ENCODE measurements at regions not wholly inside any gene's neighbourhood (a gene's known extent, or its start where the extent isn't known, plus 50 kb on each side); places are given as distances from the start of the nearest gene placed in this dataset.

DNA sequence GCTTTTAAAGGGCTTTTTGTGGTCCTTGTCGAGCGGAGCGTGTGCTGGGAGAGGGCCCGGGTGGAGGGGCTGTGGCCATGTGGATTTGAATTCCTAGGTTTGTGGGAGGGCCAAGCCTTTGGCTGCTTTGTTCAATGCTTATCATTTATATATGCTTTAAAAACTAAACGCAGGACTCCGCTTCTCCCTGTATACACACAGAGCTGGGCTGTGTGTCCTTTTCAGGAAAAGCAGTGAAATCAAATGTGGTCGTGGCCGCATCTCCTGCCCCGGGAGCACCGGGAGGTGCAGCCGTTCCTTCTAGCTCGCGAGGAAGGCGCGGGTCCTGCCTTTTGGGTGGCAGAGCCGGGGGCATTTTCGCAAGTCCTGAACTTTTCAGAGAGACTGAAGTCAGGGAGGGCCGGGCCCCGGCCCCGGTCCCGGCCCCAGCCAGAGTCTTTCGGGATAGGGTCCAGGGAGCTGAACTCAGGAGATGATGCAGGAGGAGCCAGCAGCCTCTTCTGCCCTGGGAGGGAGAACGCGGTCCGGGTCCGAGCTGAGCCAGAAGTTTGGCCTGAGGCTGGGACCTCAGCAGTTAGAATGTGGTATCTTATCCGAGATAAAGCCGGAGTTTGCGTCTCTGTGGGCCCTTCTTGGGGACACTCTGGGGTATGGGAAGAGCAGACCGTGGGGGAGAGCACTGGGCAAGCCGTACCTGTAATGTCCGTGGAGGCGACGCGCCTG, 158.8 kb downstream of the C9orf152 start:
- DNase-seq (ENCODE audit: low read depth in 2 of 3, low spot score in 1 of 3), result peak in 2 of 3 donors; percentile 4 to 12

DNA sequence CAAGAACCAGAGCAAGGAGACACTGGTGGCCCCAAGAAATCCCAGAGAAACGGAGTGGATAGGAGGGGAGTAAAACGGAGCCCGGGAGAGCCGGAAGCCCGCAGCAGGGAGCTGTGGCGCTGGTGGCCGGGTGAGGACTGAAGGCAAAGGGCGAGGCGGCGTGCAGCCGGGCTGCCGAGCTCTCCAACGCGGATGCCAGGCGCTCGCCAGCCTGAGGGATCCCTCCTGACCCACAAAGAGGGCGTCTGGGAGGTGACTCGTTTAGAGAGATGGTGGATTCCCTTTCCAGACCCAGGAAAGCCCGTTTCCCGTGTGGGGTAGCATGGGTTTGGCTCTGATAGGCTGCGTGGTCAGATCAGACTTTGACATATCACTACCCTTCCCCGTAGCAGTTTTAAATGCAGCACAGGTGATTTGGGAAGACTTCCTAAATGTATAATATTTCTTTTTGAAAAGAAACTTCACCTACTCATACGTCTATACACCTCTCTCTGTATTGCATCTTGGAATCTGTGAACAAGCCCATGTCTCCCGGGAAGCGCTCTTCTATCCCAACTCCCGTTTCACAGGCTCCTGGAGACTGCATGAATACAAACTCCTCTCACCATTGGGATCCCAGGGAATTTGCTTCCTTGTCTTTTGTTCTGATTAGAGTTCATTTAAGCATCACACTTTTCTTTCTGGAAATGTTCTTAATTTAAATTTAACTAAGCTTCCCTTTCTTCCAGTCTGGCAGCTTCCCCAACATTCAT, 158.1 kb downstream of the C9orf152 start:
- DNase-seq (ENCODE audit: low read depth in 2 of 3, low spot score in 1 of 3), result peak in 2 of 3 donors; percentile 3 to 18

DNA sequence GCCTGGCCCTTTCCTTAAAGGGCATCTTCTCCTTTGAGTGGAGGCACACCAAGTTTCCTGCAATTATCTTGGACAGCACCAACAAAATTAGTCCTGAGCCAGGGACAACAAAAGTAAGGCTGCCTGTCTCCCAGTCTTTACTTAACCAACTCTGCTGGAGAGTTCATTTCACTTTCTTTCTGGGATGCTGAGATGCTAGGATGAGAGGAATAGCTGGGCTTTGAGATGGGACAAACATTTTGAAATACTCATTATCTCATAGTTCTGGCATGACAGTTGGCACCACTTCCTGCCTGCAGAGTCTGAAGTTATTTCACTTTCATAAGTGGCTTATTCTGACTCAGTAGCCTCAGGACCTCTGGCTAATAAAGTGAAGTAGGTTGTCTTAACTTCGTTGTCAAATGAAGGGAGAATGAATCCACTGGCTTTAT, 157.0 kb downstream of the C9orf152 start:
- DNase-seq (ENCODE audit: low read depth in 2 of 3, low spot score in 1 of 3), result peak in 1 of 3 donors; percentile 4

DNA sequence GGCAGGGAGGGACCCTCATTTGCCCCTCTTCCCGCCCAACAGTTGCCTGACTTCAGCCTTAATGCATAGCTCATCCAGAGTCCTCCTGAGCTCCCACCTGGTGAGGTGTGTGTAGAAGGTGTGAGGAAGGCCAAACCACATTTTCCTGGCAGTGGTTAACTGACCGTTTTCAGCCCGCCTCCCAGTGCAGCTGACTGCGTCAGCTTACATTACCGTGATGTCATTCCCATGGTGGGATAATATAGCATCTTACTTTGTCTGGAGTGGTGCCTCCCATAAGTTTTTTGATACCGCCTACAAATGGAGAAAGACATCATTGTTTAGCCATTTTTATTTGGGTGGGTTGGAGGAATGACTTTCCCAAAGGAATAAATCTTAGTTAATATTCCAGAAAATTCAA, 151.9 kb downstream of the C9orf152 start:
- DNase-seq (ENCODE audit: low read depth in 2 of 3, low spot score in 1 of 3), result no peak

DNA sequence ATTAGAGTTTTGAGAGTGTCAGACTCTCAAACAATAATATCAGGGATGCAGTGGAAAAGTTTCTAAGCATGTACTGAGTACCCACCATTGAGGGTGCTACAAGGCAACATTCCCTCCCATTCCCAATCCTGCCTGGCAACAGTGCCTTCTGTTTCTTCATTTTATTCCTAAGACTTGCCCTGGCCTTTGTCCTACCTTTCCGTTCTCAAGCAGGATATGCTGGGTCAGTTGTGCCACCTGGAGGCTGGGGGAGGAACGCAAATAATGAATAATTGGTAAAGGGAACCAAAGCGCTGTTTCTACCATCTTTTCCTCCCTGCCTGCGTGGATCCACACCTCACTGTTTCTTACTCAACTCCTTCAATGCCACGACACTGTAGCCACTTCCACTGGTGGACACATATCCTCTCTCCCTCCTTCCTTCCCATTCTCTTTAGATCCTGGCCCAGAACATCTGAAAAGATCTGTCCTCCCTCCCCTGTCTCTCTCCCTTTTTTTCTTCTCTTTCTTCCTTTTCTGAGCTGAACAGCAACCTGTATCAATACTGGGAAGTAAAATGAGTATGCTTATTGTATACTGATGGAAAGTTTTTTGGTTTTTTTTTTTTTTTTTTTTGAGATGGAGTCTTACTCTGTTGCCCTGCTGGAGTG, 149.5 kb downstream of the C9orf152 start:
- DNase-seq (ENCODE audit: low read depth in 2 of 3, low spot score in 1 of 3), result peak in 2 of 3 donors; percentile 39 to 50

DNA sequence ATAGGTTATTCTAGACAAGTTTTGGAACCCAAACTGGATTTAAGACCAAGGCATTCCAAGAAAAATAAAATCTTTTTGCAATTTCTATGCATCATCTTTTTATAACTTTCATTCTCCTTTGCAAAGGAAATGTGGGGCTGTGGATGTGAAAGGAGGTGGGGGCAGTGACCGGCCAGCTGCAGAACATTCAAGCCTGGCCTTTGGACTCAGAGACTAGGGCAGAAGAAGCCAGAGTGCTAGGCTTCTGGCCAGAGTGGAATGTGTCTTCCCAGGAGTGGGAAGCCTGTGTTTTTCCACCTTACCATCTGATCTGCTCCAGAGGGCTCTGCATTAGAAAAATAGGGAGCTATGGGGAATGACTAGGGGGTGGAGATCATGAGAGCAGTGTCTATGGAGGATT, 148.5 kb downstream of the C9orf152 start:
- DNase-seq (ENCODE audit: low read depth in 2 of 3, low spot score in 1 of 3), result no peak

DNA sequence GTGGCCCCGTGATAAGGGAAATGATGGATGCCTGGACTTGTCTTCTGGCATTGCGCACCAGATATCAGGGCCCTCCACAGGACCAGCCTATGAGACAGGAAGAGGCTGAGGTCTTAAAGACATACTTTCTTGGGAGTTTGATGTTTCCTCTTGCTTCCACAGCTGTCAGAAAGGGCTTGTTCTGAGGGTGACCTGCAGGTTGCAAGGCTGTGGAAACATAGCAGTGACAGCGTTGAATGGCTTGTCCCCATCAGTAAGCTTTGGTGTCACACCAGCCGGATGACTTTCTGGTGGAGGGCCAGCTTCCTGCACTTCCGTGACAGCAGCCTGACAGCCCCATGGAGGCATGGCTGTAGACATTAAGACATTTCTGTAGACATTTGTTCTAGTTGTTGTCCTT, 143.2 kb downstream of the C9orf152 start:
- no peak for DNase-seq (ENCODE audit: low read depth in 2 of 3, low spot score in 1 of 3)

DNA sequence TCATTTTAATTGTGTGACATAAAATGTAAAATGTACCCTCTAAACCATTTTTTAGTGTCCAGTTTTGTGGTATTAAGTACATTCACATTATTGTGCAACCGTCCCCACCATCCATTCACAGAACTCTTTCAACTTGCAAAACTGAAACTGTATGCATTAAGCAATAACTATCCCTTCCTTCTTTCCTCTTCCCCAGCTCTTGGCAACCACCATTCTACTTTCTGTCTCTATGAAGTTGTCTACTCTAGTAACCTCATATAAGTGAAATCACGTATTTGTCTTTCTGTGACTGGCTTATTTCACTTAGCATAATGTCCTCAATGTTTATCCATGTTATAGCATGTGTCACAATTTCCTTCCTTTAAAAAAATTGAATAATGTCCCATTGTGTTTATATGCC, 142.4 kb downstream of the C9orf152 start:
- no peak for DNase-seq (ENCODE audit: low read depth in 2 of 3, low spot score in 1 of 3)

DNA sequence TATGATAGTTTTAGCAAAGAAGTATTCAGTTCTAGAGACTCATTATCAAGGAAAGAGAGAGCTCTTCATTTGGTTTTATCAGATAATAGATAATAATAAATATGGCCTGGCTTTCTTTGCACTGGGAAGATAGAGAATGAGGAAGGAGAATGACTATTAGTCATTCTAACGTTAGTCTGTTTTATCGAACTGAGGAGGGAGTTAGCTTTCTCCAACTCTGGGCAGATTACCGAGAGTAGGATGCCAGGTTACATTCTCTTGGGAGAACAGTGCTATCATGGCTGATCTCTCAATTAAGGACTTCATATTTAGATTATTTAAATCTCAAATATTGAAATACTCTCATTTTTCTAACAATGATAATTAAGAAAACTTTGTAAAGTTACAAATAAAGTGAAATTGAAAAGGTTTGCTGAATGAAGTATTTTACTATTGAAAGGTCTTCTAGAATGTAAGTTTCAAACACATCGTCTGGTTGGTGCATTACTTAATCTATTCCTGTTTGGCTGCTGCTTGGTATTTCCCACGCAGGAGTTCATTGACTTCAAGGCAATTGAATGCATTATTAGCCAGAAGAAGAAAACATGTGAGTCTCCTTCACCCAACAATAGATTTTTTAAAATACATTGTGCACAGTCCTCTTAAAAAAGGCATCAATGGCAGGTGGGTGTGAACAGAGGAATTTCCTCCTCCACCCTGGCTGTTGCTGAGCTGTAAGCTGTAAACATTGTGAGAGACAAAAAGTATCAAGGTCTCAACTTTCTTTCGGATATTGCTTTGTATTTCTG, 140.8 kb downstream of the C9orf152 start:
- no peak for DNase-seq (ENCODE audit: low read depth in 2 of 3, low spot score in 1 of 3)

DNA sequence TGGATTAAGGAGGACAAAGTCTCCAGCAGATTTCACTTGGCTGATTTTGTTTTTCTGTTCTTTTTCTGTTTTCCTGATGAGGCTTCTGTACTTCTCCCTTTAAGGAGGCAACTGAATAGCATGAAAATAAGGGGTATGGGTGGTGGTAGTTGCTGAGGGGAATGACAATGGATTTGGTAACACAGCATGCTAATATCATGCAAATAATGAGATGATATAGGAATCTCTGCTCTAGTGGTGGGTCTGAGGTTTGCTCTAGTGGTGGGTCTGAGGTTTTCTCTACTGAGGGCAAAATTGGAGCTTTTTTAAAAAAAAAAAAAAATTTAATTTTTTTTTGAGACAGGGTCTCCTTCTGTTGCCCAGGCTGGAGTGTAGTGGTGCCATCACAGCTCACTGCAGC, 139.7 kb downstream of the C9orf152 start:
- DNase-seq (ENCODE audit: low read depth in 2 of 3, low spot score in 1 of 3), result no peak

DNA sequence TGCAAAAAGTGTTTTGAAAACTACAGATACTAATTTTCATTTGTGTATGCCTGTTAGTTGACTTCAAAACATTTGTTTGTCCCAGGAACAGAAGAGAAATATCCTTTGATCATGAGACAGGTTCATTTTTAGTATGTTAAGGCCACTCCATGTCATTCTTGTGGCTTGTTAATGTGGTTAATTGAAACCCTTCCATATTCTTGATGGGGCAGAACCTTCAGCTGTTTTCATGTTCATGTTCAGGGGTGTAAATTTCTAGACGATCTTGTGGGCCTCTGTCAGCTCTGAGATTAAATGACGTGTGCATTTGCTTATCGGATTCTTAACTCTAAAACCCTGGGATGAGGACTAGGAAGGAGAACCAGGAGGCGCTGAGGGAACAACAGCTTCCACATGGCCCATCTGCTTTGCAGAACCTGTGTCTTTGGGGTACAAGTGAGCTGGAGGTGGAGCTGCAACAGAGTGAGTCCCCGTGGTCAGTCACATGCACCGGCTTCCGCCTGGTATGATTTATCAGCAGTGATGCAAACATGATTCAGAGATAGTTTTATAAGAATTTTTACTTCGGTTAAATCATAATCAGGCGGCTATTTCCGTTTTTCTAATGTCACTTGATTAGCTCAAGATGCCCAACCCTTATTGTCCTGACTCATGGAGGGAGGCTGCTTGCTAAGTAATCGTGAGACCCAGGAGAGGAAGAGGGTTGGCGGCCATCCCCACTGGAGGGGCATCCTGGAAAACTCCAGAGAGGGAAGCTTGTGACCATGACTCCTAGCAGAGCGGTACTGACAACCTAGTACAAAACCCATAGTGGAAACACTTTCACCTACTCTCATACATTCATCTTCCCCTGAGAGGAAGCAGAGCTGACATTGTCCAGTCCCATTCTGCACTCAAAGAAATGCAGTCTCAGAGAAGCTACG, 138.4 kb downstream of the C9orf152 start:
- no peak for DNase-seq (ENCODE audit: low read depth in 2 of 3, low spot score in 1 of 3)

DNA sequence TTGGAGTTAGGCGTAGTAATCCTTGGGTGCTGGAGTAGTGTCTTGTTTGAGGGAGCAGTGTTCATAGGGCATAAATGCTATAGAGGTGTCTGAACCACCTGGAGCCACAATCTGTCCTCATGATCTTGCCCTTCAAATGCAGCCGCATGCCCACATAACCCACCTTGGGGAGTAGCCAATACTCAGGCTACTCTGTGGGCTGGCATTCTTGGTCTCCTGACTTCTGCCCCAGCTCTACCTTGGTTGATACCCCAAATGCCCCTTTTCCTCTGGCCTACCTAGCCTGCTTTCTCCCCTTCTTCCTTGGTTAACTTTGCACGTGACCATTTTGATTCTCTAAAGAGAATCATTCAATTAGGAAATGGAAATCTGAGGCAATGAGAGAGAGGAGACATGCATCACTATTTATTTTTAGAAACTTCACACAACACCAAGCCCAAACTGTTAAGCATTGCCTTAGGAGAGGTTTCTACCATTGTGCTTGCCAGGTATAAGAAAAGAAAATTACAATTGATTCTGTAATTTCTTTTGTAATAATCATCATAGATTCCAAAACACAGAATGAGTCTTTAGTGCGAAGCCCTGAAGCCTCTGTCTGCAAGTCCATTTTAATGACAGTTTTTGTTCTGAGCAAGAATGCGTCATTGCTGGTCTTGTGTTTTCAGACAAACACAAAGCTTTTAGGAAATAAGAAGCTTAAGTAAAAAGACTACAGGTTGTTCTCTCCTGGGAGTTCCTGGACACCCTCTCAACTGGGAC, 135.2 kb downstream of the C9orf152 start:
- DNase-seq (ENCODE audit: low read depth in 2 of 3, low spot score in 1 of 3), result no peak

DNA sequence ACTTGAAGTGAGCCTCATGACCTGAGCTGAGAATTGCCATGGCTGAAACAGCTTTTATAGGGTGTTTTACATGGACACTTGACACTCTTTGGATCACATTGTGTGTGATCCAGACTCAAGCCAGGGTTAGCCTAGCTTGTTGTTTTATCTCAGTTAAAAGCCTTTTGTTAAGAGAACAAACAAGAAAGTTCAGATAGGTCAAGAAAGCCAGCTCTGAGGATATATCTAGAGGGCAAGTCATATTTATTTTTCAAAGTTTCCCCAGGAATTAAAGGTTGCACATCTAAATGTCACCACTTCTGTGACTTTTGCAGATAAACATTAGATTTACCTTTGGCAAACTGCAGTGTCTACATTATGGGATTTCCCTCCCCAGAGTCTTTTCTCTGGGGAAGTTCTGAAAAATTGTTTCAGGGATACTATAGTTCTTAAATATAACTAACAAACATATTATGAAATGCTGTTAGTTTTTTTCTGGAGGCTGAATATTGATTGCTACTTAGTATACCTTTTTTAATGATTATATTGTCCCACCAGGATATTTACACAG, 134.5 kb downstream of the C9orf152 start:
- no peak for DNase-seq (ENCODE audit: low read depth in 2 of 3, low spot score in 1 of 3)

DNA sequence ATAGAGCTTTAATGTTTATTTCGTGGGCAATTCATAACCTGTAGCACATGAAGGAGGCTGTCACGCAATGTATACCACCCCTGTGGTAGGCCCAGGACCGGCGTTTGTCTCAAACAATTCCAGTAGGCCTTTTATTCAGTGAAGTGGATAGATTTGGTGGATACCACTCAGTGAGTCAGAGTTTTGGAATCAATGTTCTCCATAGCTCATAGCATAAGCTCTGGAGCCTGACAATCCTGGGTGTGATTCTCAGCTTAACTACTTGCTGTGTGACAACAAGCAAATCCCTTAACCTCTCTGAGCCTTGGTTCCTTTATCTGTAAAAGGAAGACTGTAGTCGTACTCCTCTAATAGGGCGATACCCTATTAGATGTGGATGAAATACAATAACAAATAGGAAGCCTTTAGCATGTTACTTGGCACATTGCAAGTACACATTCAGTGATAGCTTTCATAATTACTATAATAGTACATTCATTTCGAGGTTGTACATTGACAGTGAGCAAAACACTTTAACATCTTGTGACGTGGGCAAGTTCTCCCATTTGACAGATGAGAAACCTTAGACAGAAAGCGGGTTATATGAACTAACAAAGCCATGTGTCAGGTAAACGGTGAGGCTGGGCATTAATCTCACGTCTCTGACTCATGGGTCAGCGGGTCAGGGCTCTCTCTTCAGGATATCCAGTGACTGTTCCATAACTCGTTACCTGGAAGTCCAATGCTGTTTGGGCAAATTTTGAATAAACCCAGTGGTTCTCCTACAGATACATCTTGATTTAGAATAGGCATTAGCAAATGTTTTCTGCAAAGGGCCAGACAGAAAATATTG, 130.8 kb downstream of the C9orf152 start:
- no peak for DNase-seq (ENCODE audit: low read depth in 2 of 3, low spot score in 1 of 3)

DNA sequence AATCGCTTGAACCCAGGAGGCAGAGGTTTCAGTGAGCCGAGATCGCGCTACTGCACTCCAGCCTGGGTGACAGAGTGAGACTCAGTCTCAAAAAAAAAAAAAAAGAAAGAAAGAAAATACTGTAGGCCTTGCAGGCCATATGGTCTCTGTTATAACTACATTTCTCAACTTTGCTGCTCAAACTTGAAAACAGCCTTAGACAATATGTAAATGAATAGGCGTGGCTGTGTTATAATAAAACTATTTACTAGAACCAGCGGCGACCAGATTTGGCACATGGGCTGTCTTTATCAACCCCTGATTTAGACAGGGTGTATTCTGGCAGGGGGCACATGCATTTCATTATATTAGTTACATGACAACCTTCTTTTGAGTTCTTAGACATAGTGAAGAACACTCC, 130.0 kb downstream of the C9orf152 start:
- no peak for DNase-seq (ENCODE audit: low read depth in 2 of 3, low spot score in 1 of 3)

DNA sequence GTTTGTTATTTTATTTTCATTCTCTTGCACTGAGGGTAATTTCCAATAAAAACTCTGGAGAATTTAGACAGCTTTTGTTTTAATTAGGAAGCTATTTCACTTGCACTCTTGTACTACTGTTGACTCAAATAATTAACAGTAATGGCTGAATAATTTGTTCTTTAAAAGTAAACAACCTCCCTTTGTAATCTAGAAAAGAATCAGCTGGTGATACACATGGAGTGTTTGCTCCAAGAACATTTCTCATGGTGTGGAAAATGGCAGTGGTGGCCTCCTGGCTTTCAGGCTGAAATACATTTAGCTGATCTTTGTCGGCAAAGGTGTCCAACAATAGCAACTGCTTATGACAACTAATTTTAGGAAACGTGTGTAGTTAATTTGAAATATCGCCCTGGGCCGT, 129.4 kb downstream of the C9orf152 start:
- DNase-seq (ENCODE audit: low read depth in 2 of 3, low spot score in 1 of 3), result no peak

DNA sequence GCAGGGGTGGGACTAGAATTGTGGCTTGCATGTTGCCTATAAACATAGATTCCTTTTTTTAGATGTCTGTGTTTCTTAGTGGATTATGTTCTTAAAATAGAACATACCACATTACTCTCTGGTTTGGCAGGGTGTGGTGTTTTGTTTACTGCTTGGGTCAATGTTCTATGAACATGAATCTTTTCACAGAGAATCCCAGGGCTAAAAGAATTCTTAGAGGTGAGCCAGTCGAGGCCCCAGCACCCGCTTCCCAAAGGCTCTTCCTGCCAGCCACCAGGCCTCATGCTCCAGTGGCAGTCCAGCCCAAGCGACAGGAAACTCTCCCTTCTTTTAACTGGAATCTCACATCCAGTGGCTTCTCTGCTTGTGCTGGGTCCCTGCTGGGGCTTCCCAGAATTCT, 126.6 kb downstream of the C9orf152 start:
- DNase-seq (ENCODE audit: low read depth in 2 of 3, low spot score in 1 of 3), result no peak

DNA sequence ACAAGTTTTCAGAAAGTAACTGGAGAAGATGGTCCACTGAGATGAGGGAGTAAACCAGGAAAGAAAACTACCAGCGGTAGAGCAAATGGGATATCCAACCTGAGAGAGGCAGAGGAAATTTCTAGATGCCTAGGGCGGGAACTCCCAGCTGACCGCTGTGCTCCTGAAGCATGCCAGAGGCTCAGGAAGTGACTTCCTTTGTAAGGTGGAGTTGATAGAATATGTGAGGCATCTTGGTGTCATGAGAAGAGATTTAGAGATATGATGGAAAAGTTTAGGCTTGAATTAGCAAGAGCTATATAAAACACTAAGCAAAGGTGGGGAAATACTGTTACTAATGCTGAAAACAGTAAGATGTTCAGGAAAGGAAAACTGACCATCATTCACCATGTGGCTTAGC, 124.1 kb downstream of the C9orf152 start:
- no peak for DNase-seq (ENCODE audit: low read depth in 2 of 3, low spot score in 1 of 3)
